ENCODE measurements at regions not wholly inside any gene's neighbourhood (a gene's known extent, or its start where the extent isn't known, plus 50 kb on each side); places are given as distances from the start of the nearest gene placed in this dataset.

DNA sequence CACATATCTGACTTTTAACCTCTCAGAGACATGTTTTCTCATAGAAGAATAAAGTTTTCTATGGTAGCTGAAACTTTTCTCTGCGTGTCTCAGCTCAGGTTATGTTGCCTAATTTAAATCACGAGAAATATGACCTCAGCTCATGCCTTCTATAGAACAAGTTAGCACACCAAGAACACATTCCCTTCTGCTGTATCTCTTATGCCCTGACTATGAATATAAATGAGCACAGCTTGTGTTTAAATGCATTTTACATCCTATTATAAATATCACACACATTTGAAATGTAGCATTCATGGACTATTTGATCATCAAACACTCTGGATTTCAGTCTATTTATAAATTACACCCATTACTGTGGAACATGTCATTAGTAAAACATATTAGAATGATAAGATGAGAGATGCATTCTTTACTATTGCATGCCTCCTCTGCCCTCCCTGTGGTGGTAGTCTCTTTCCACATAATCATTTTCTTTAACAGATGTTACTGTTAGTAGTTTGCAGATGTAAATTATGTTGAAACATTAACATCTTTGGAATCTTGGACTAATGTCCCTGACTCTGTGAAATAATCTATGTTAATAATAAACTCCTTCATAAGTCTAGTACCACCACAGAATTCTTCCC is 2044.9 kb upstream of the PCDH20 start:
- TF ChIP-seq POLR2A (IDR thresholded peaks at IDR 0.05), result no peak
- TF ChIP-seq, protein P1, sequence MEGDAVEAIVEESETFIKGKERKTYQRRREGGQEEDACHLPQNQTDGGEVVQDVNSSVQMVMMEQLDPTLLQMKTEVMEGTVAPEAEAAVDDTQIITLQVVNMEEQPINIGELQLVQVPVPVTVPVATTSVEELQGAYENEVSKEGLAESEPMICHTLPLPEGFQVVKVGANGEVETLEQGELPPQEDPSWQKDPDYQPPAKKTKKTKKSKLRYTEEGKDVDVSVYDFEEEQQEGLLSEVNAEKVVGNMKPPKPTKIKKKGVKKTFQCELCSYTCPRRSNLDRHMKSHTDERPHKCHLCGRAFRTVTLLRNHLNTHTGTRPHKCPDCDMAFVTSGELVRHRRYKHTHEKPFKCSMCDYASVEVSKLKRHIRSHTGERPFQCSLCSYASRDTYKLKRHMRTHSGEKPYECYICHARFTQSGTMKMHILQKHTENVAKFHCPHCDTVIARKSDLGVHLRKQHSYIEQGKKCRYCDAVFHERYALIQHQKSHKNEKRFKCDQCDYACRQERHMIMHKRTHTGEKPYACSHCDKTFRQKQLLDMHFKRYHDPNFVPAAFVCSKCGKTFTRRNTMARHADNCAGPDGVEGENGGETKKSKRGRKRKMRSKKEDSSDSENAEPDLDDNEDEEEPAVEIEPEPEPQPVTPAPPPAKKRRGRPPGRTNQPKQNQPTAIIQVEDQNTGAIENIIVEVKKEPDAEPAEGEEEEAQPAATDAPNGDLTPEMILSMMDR (IDR thresholded peaks at IDR 0.05 in 4 of 5, conservative IDR thresholded peaks at IDR 0.05 in 1 of 5), result no peak

Data from gastrocnemius medialis (tissue), 4 donors.